ENCODE measurements at regions not wholly inside any gene's neighbourhood (a gene's known extent, or its start where the extent isn't known, plus 50 kb on each side); places are given as distances from the start of the nearest gene placed in this dataset.

DNA sequence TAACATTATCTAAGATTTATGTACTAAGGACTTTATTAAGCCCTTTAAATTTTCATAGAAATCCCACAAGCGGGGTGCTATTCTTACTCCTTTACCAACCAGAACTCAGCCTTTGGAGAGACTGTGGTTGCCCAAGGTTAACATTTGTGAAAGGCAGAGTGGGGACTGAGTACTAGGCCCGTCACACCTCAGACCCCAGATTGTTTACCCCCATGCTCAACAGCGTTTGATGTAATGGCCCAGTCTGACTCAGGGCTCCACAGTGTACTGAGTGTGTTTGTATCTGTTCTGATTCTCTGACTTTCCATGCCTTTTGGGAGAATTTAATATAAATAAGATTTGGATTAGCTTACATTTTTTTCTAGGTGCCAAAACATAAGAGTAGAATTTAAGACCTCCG lies 110.0 kb downstream of the GAS1 start:
- no peak overlapping the region for H3K4me3 ChIP-seq (replicated peaks; ENCODE audit: low read depth, low read length)
- DNase-seq (ENCODE audit: extremely low read depth, low read depth), result no peak
- TF ChIP-seq, protein P1, sequence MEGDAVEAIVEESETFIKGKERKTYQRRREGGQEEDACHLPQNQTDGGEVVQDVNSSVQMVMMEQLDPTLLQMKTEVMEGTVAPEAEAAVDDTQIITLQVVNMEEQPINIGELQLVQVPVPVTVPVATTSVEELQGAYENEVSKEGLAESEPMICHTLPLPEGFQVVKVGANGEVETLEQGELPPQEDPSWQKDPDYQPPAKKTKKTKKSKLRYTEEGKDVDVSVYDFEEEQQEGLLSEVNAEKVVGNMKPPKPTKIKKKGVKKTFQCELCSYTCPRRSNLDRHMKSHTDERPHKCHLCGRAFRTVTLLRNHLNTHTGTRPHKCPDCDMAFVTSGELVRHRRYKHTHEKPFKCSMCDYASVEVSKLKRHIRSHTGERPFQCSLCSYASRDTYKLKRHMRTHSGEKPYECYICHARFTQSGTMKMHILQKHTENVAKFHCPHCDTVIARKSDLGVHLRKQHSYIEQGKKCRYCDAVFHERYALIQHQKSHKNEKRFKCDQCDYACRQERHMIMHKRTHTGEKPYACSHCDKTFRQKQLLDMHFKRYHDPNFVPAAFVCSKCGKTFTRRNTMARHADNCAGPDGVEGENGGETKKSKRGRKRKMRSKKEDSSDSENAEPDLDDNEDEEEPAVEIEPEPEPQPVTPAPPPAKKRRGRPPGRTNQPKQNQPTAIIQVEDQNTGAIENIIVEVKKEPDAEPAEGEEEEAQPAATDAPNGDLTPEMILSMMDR (IDR thresholded peaks at IDR 0.05; ENCODE audit: low read depth, low read length, missing control alignments), result no peak

- no peak overlapping the region for H3K4me3 ChIP-seq (replicated peaks; ENCODE audit: low read depth, low read length)
- DNase-seq (ENCODE audit: extremely low read depth, low read depth), result no peak
- TF ChIP-seq, protein P1 (IDR thresholded peaks at IDR 0.05; ENCODE audit: low read depth, low read length, missing control alignments), result no peak
Measured at GRCh38 chr9:86836797-86837196, 110.5 kb downstream of the GAS1 start.

GRCh38 chr9:86836266-86836665 lies 111.0 kb downstream of the GAS1 start:
- H3K4me3 ChIP-seq (replicated peaks; ENCODE audit: low read depth, low read length), result no peak overlapping the region
- TF ChIP-seq, protein P1 (IDR thresholded peaks at IDR 0.05; ENCODE audit: low read depth, low read length, missing control alignments), result no peak
- DNase-seq (ENCODE audit: extremely low read depth, low read depth), result no peak

GRCh38 chr9:86830356-86830755 lies 117.0 kb downstream of the GAS1 start:
- DNase-seq (ENCODE audit: extremely low read depth, low read depth), result no peak

DNA sequence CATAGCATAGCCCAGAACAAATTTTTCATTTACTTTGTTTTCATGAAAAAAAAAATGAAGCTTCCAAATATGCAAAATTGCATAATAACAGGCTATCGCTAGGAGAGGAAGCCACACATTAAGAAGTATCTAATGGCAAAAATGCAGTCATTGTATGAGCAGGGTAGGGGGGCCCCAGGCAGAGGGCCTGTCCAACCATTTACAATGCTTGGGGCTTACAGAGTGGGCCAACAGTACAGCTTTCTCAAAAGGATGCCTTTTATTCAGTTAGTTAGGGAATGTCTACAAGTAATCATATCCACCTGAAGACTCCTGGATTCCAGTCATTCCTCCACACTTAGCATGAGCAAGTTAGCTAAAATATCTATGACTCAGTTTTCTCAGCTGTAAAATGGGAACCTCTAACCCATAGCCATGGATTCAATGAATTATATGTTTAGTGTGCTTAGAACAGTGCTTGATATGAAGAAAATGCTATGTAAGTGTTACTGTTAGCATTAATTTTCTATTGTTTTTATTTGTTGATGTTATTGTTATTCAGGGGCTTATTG lies 117.7 kb downstream of the GAS1 start:
- no peak overlapping the region for H3K4me3 ChIP-seq (replicated peaks; ENCODE audit: low read depth, low read length)
- TF ChIP-seq, protein P1 (IDR thresholded peaks at IDR 0.05; ENCODE audit: low read depth, low read length, missing control alignments), result no peak
- no peak for DNase-seq (ENCODE audit: extremely low read depth, low read depth)

More at GRCh38 chr9:86830356-86830755, 117.0 kb downstream of the GAS1 start:
- H3K4me3 ChIP-seq (replicated peaks; ENCODE audit: low read depth, low read length), result no peak overlapping the region
- TF ChIP-seq, protein P1 (IDR thresholded peaks at IDR 0.05; ENCODE audit: low read depth, low read length, missing control alignments), result no peak

GRCh38 chr9:86828631-86829030 lies 118.7 kb downstream of the GAS1 start:
- no peak for DNase-seq (ENCODE audit: extremely low read depth, low read depth)
- TF ChIP-seq, protein P1 (IDR thresholded peaks at IDR 0.05; ENCODE audit: low read depth, low read length, missing control alignments), result no peak
- no peak overlapping the region for H3K4me3 ChIP-seq (replicated peaks; ENCODE audit: low read depth, low read length)

GRCh38 chr9:86827893-86828292 lies 119.4 kb downstream of the GAS1 start:
- TF ChIP-seq, protein P1 (IDR thresholded peaks at IDR 0.05; ENCODE audit: low read depth, low read length, missing control alignments), result no peak
- no peak overlapping the region for H3K4me3 ChIP-seq (replicated peaks; ENCODE audit: low read depth, low read length)
- no peak for DNase-seq (ENCODE audit: extremely low read depth, low read depth)
